Liver (tissue), 8 donors: ENCODE measurements at regions not wholly inside any gene's neighbourhood (a gene's known extent, or its start where the extent isn't known, plus 50 kb on each side); places are given as distances from the start of the nearest gene placed in this dataset.

Experiments
- DNase-seq: peaks from one replicate; pipeline ENCODE4 v3.0.0-alpha.2; 2017; ENCODE audit warnings: low spot score
- H3K27ac ChIP-seq, 2 donors: one replicate each; pipeline ENCODE4 v1.7.0; 2013; ENCODE audit warnings: inconsistent platforms in 2 of 2, low read length in 2 of 2, control low read depth in 1 of 2, low read depth in 1 of 2, mild to moderate bottlenecking in 1 of 2
- H3K27me3 ChIP-seq, 4 donors: one replicate each; pipeline versions ENCODE4 v1.6.1 to v1.7.0; 2013; ENCODE audit warnings: low read length in 3 of 4, inconsistent platforms in 1 of 4, mild to moderate bottlenecking in 1 of 4, moderate library complexity in 1 of 4; ENCODE audit not compliant: control insufficient read depth in 4 of 4, insufficient read depth in 4 of 4
- H3K36me3 ChIP-seq, 4 donors: one replicate each; pipeline versions ENCODE4 v1.6.1 to v1.7.0; 2013; ENCODE audit warnings: low read length in 3 of 4, mild to moderate bottlenecking in 3 of 4, low read depth in 1 of 4, moderate library complexity in 1 of 4; ENCODE audit not compliant: control insufficient read depth in 4 of 4, insufficient read depth in 3 of 4
- H3K4me1 ChIP-seq, 4 donors: one replicate each; pipeline versions ENCODE4 v1.6.1 to v1.7.0; 2013; ENCODE audit warnings: low read length in 3 of 4, mild to moderate bottlenecking in 3 of 4, moderate library complexity in 1 of 4; ENCODE audit not compliant: control insufficient read depth in 4 of 4, insufficient read depth in 4 of 4
- H3K4me3 ChIP-seq, 3 donors: one replicate each; pipeline versions ENCODE4 v1.6.1 to v1.7.0; 2013; ENCODE audit warnings: low read length in 3 of 3, control low read depth in 1 of 3, low read depth in 1 of 3, mild to moderate bottlenecking in 1 of 3
- H3K9ac ChIP-seq, 2 donors: one replicate each; pipeline ENCODE4 v1.7.0; 2013; ENCODE audit warnings: low read length in 2 of 2, mild to moderate bottlenecking in 2 of 2, moderate library complexity in 2 of 2, control low read depth in 1 of 2, low read depth in 1 of 2
- H3K9me3 ChIP-seq, 4 donors: one replicate each; pipeline versions ENCODE4 v1.6.1 to v1.7.0; 2013; ENCODE audit warnings: low read length in 3 of 4; ENCODE audit not compliant: control insufficient read depth in 4 of 4
- ATF3 ChIP-seq: IDR thresholded peaks from 2 replicates; pipeline ENCODE4 v1.6.1; 2016; ENCODE audit warnings: antibody characterized with exemption
- EGR1 ChIP-seq, 2 donors: IDR thresholded peaks; 2 replicates each; pipeline ENCODE4 v1.6.1; 2016 to 2018; ENCODE audit warnings: antibody characterized with exemption in 2 of 2, low read depth in 2 of 2
- FOXA1 ChIP-seq: IDR thresholded peaks from 2 replicates; pipeline ENCODE4 v1.6.1; 2016; ENCODE audit warnings: antibody characterized with exemption
- GABPA ChIP-seq, 2 donors: IDR thresholded peaks in 1 of 2; conservative IDR thresholded peaks in 1 of 2; 2 replicates each; pipeline ENCODE4 v1.6.1; 2016; ENCODE audit warnings: antibody characterized with exemption in 2 of 2, mild to moderate bottlenecking in 1 of 2, moderate library complexity in 1 of 2
- HNF4A ChIP-seq, 2 donors: conservative IDR thresholded peaks; 2 replicates each; pipeline ENCODE4 v1.6.1; 2016; ENCODE audit warnings: antibody characterized with exemption in 2 of 2, mild to moderate bottlenecking in 2 of 2
- HNF4G ChIP-seq: IDR thresholded peaks from 2 replicates; pipeline ENCODE4 v1.6.1; 2016; ENCODE audit warnings: antibody characterized with exemption
- JUND ChIP-seq, 2 donors: IDR thresholded peaks; 2 replicates each; pipeline ENCODE4 v1.6.1; 2016; ENCODE audit warnings: antibody characterized with exemption in 2 of 2
- MAX ChIP-seq: IDR thresholded peaks from 2 replicates; pipeline ENCODE4 v1.6.1; 2016; ENCODE audit warnings: antibody characterized with exemption
- NR2F2 ChIP-seq: IDR thresholded peaks from 2 replicates; pipeline ENCODE4 v1.6.1; 2016; ENCODE audit warnings: antibody characterized with exemption
- RAD21 ChIP-seq, 2 donors: IDR thresholded peaks; 2 replicates each; pipeline ENCODE4 v1.6.1; 2016; ENCODE audit warnings: antibody characterized with exemption in 2 of 2, mild to moderate bottlenecking in 2 of 2
- RXRA ChIP-seq, 2 donors: IDR thresholded peaks; 2 replicates each; pipeline ENCODE4 v1.6.1; 2017 to 2018; ENCODE audit warnings: antibody characterized with exemption in 2 of 2, mild to moderate bottlenecking in 1 of 2
- TAF1 ChIP-seq: conservative IDR thresholded peaks from 2 replicates; pipeline ENCODE4 v1.6.1; 2016; ENCODE audit warnings: antibody characterized with exemption, mild to moderate bottlenecking
- YY1 ChIP-seq: IDR thresholded peaks from 2 replicates; pipeline ENCODE4 v1.6.1; 2016; ENCODE audit warnings: antibody characterized with exemption, mild to moderate bottlenecking
- ZBTB33 ChIP-seq: IDR thresholded peaks from 2 replicates; pipeline ENCODE4 v1.6.1; 2016; ENCODE audit warnings: antibody characterized with exemption
- WGBS: extraction: QIAGEN DNeasy Blood & Tissue Kit; methylation state at CpG from one replicate; pipeline ENCODE4 v1.1.7; 2013; 5-methylcytosine and 5-hydroxymethylcytosine counted together
- TF ChIP-seq, protein P1 (sequence below): fragments of 150-350 bp; IDR thresholded peaks from 2 replicates; pipeline ENCODE4 v1.5.1; 2017; ENCODE audit warnings: improper control_type of control experiment, low read depth, low read length; ENCODE audit not compliant: missing input control
- donor health status: healthy.
- donor health status: healthy.
- donor health status: healthy.
- donor health status: healthy.
- donor health status: healthy.

GRCh38 chr12:67854351-67854750, 134.9 kb upstream of the IFNG-AS1 start:
- Histone ChIP-seq H3K9me3 (no peaks in the 10 kb centered on the region), H3K36me3 (no peaks in the 10 kb centered on the region), H3K4me3 (no peak overlapping the region), H3K27ac (no peak overlapping the region), H3K9ac (no peak overlapping the region), H3K4me1 (no peaks in the 10 kb centered on the region), H3K27me3 (no peaks in the 10 kb centered on the region)
- TF ChIP-seq EGR1 (IDR thresholded peaks at IDR 0.05; ENCODE audit: low read depth in 2 of 2) = no peak
- TF ChIP-seq RXRA (IDR thresholded peaks at IDR 0.05) = no peak
- no peak for TF ChIP-seq GABPA (IDR thresholded peaks at IDR 0.05 in 1 of 2, conservative IDR thresholded peaks at IDR 0.05 in 1 of 2)
- no peak for TF ChIP-seq HNF4A (conservative IDR thresholded peaks at IDR 0.05)
- no peak for TF ChIP-seq RAD21 (IDR thresholded peaks at IDR 0.05)
- TF ChIP-seq FOXA1 = no peak
- 58% methylated on average over 1 of the region's 1 CpG for WGBS
- no peak for DNase-seq

DNA sequence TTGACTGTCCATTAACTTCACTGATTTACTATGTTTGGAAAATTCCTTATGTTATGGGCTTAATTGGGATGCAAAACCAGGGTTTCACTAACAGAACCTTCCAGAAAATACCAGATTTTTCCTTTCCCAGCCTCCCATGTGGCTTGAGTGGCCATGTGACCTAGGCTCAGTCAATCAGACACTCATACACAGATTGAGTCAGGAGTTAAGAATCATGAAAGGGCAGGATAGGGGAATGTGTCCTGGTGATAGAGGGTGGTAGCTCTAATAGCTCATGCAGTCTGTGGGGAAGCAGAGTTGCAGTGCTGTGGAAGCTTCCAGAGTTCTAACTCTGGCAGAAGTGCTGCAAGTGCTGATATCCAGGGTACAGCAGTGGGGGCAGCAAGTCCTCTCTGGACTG, 134.1 kb upstream of the IFNG-AS1 start:
- H3K4me3 ChIP-seq = no peak overlapping the region
- TF ChIP-seq GABPA (IDR thresholded peaks at IDR 0.05 in 1 of 2, conservative IDR thresholded peaks at IDR 0.05 in 1 of 2) (no peak), ZBTB33 (no peak), EGR1 (IDR thresholded peaks at IDR 0.05; ENCODE audit: low read depth in 2 of 2) (no peak), YY1 (no peak), FOXA1 (no peak), RAD21 (IDR thresholded peaks at IDR 0.05) (no peak), NR2F2 (no peak), TAF1 (no peak), MAX (no peak), ATF3 (no peak)
- no peak overlapping the region for H3K9ac ChIP-seq
- no peak for DNase-seq
- peaks cover 0 to 2% (median 0%) of the 10 kb centered on the region in 4 donors for H3K9me3 ChIP-seq
- H3K27ac ChIP-seq = no peak overlapping the region
- no peaks in the 10 kb centered on the region for H3K36me3 ChIP-seq
- no peaks in the 10 kb centered on the region for H3K4me1 ChIP-seq
- no peaks in the 10 kb centered on the region for H3K27me3 ChIP-seq

DNA sequence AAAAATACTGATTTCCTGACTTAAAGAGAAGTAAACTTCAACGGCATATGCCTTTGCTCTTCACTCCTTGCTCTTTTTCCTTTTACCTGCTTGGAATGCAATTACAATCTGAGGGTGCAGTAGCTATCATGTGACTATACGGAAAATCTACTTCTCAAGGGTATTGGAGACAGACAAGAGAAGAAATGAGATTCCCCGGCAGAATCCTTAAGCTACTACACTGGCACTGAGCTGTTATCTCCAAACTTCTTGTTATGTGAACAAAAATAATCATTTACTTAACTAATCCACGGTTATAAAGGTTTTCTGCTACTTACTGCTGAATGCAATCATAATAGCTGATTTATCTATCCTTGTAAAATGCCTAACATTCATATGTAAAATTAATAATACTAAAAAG, 118.0 kb upstream of the IFNG-AS1 start:
- no peaks in the 10 kb centered on the region for H3K27me3 ChIP-seq
- no peak overlapping the region for H3K4me3 ChIP-seq
- DNase-seq = no peak
- TF ChIP-seq TAF1 = no peak
- TF ChIP-seq HNF4G = no peak
- TF ChIP-seq NR2F2 = no peak
- no peak for TF ChIP-seq EGR1 (IDR thresholded peaks at IDR 0.05; ENCODE audit: low read depth in 2 of 2)
- no peak for TF ChIP-seq ATF3
- TF ChIP-seq, protein P1, sequence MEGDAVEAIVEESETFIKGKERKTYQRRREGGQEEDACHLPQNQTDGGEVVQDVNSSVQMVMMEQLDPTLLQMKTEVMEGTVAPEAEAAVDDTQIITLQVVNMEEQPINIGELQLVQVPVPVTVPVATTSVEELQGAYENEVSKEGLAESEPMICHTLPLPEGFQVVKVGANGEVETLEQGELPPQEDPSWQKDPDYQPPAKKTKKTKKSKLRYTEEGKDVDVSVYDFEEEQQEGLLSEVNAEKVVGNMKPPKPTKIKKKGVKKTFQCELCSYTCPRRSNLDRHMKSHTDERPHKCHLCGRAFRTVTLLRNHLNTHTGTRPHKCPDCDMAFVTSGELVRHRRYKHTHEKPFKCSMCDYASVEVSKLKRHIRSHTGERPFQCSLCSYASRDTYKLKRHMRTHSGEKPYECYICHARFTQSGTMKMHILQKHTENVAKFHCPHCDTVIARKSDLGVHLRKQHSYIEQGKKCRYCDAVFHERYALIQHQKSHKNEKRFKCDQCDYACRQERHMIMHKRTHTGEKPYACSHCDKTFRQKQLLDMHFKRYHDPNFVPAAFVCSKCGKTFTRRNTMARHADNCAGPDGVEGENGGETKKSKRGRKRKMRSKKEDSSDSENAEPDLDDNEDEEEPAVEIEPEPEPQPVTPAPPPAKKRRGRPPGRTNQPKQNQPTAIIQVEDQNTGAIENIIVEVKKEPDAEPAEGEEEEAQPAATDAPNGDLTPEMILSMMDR = no peak
- TF ChIP-seq ZBTB33 = no peak
- no peak for TF ChIP-seq HNF4A (conservative IDR thresholded peaks at IDR 0.05)
- TF ChIP-seq JUND (IDR thresholded peaks at IDR 0.05) = no peak
- TF ChIP-seq YY1 = no peak
- no peak for TF ChIP-seq MAX
- TF ChIP-seq FOXA1 = no peak
- no peak for TF ChIP-seq GABPA (IDR thresholded peaks at IDR 0.05 in 1 of 2, conservative IDR thresholded peaks at IDR 0.05 in 1 of 2)
- no peaks in the 10 kb centered on the region for H3K4me1 ChIP-seq
- H3K36me3 ChIP-seq = no peaks in the 10 kb centered on the region
- H3K9ac ChIP-seq = no peak overlapping the region
- H3K27ac ChIP-seq = no peak overlapping the region
- H3K9me3 ChIP-seq = no peaks in the 10 kb centered on the region
- 77% methylated on average over 4 of the region's 4 CpGs for WGBS
